ENCODE measurements at regions not wholly inside any gene's neighbourhood (a gene's known extent, or its start where the extent isn't known, plus 50 kb on each side); places are given as distances from the start of the nearest gene placed in this dataset.

DNA sequence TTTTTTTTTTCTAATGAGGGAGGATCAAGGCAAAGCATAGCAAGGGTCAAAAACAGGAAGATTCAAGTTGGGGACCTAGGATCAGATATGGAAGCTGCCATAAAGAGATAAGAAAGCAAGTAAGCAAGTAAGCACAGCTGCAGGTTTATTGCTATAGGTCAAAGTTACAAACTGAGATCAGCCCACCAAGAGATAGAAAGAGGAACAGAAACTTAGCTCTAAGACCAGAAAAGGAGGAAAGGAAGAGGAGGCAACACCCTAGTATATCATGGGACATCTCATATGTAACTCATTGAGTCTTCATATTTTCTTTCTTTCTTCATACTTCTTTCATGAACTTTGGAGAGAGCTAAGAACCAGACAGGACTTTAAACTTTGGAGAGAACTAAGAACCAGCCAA lies 295.9 kb upstream of the CRIM1 start:
- TF ChIP-seq, protein P1, sequence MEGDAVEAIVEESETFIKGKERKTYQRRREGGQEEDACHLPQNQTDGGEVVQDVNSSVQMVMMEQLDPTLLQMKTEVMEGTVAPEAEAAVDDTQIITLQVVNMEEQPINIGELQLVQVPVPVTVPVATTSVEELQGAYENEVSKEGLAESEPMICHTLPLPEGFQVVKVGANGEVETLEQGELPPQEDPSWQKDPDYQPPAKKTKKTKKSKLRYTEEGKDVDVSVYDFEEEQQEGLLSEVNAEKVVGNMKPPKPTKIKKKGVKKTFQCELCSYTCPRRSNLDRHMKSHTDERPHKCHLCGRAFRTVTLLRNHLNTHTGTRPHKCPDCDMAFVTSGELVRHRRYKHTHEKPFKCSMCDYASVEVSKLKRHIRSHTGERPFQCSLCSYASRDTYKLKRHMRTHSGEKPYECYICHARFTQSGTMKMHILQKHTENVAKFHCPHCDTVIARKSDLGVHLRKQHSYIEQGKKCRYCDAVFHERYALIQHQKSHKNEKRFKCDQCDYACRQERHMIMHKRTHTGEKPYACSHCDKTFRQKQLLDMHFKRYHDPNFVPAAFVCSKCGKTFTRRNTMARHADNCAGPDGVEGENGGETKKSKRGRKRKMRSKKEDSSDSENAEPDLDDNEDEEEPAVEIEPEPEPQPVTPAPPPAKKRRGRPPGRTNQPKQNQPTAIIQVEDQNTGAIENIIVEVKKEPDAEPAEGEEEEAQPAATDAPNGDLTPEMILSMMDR (IDR thresholded peaks at IDR 0.05; ENCODE audit: poor library complexity, severe bottlenecking): no peak
- TF ChIP-seq EZH2 (IDR thresholded peaks at IDR 0.05; ENCODE audit: borderline replicate concordance, insufficient read depth, low read length, poor library complexity, severe bottlenecking): no peak
- no peak for TF ChIP-seq POLR2AphosphoS5 (IDR thresholded peaks at IDR 0.05)
- TF ChIP-seq EP300 (conservative IDR thresholded peaks at IDR 0.05; ENCODE audit: poor library complexity, severe bottlenecking): no peak
- TF ChIP-seq RAD21 (conservative IDR thresholded peaks at IDR 0.05): no peak
- TF ChIP-seq MXI1 (conservative IDR thresholded peaks at IDR 0.05; ENCODE audit: poor library complexity, severe bottlenecking): no peak
- TF ChIP-seq TAF1 (IDR thresholded peaks at IDR 0.05; ENCODE audit: low read depth): no peak
- no peak for TF ChIP-seq SMC3 (conservative IDR thresholded peaks at IDR 0.05; ENCODE audit: poor library complexity)
- TF ChIP-seq, protein P2, sequence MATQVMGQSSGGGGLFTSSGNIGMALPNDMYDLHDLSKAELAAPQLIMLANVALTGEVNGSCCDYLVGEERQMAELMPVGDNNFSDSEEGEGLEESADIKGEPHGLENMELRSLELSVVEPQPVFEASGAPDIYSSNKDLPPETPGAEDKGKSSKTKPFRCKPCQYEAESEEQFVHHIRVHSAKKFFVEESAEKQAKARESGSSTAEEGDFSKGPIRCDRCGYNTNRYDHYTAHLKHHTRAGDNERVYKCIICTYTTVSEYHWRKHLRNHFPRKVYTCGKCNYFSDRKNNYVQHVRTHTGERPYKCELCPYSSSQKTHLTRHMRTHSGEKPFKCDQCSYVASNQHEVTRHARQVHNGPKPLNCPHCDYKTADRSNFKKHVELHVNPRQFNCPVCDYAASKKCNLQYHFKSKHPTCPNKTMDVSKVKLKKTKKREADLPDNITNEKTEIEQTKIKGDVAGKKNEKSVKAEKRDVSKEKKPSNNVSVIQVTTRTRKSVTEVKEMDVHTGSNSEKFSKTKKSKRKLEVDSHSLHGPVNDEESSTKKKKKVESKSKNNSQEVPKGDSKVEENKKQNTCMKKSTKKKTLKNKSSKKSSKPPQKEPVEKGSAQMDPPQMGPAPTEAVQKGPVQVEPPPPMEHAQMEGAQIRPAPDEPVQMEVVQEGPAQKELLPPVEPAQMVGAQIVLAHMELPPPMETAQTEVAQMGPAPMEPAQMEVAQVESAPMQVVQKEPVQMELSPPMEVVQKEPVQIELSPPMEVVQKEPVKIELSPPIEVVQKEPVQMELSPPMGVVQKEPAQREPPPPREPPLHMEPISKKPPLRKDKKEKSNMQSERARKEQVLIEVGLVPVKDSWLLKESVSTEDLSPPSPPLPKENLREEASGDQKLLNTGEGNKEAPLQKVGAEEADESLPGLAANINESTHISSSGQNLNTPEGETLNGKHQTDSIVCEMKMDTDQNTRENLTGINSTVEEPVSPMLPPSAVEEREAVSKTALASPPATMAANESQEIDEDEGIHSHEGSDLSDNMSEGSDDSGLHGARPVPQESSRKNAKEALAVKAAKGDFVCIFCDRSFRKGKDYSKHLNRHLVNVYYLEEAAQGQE (IDR thresholded peaks at IDR 0.05; ENCODE audit: borderline replicate concordance): no peak
